Thymus (tissue), 11 donors: ENCODE measurements at regions not wholly inside any gene's neighbourhood (a gene's known extent, or its start where the extent isn't known, plus 50 kb on each side); places are given as distances from the start of the nearest gene placed in this dataset.
"Not testable (repeated sequence)": the region's sequence is repeated elsewhere in the genome, so short reads cannot be mapped to it uniquely, and the experiment has no call there.

Experiments used
- DNase-seq, 9 donors: peaks; one replicate each; pipeline ENCODE4 v3.0.0-alpha.2; 2013; ENCODE audit warnings: low spot score in 9 of 9, low read depth in 6 of 9, missing footprints in 1 of 9
- H3K27ac ChIP-seq, 2 donors: one replicate each; pipeline ENCODE4 v1.5.1; 2013; ENCODE audit warnings: control low read depth in 1 of 2, low read depth in 1 of 2, low read length in 1 of 2, mild to moderate bottlenecking in 1 of 2, moderate library complexity in 1 of 2
- H3K27me3 ChIP-seq, 2 donors: one replicate each; pipeline ENCODE4 v1.5.1; 2013; ENCODE audit warnings: low read length in 1 of 2; ENCODE audit not compliant: control insufficient read depth in 2 of 2, insufficient read depth in 1 of 2
- H3K36me3 ChIP-seq, 2 donors: one replicate each; pipeline ENCODE4 v1.5.1; 2013; ENCODE audit warnings: low read length in 1 of 2, mild to moderate bottlenecking in 1 of 2, moderate library complexity in 1 of 2; ENCODE audit not compliant: control insufficient read depth in 2 of 2, insufficient read depth in 2 of 2
- H3K4me1 ChIP-seq, 2 donors: one replicate each; pipeline ENCODE4 v1.5.1; 2013; ENCODE audit warnings: low read length in 2 of 2; ENCODE audit not compliant: control insufficient read depth in 2 of 2, insufficient read depth in 2 of 2
- H3K4me3 ChIP-seq, 2 donors: one replicate each; pipeline ENCODE4 v1.5.1; 2013; ENCODE audit warnings: low read length in 2 of 2, control low read depth in 1 of 2, mild to moderate bottlenecking in 1 of 2
- H3K9me3 ChIP-seq, 2 donors: one replicate each; pipeline ENCODE4 v1.5.1; 2013; ENCODE audit warnings: low read length in 1 of 2, mild to moderate bottlenecking in 1 of 2; ENCODE audit not compliant: control insufficient read depth in 2 of 2, insufficient read depth in 1 of 2
- WGBS: extraction: QIAGEN DNeasy Blood & Tissue Kit; methylation state at CpG from one replicate; pipeline ENCODE4 v1.1.7; 2013; 5-methylcytosine and 5-hydroxymethylcytosine counted together
- donor health status: healthy.

DNA sequence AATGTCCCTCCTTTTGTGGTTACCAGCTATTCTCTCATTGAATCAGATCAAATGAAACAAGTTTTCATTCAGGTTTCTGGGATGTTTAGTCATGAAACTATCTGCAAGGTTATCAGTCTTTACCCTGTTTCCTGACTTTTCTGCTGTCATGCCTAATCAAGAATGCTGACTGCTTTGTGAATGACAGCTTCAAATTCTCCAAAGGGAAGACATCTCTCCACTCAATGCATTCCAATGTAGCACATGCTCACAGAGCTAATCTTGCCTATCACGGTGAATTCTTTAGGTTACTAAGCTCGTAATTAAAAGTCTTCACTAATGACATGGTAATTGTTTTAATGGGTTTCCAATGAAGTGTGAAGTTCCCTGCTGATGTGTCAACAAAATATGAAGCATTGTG lies 1068.5 kb downstream of the PCDH7 start:
- H3K9me3 ChIP-seq: no peaks in the 10 kb centered on the region
- no peaks in the 10 kb centered on the region for H3K4me1 ChIP-seq
- H3K4me3 ChIP-seq: no peak overlapping the region
- DNase-seq: no peak
- H3K36me3 ChIP-seq: no peaks in the 10 kb centered on the region
- 90% methylated on average over 2 of the region's 2 CpGs for WGBS
- no peak overlapping the region for H3K27ac ChIP-seq
- no peaks in the 10 kb centered on the region for H3K27me3 ChIP-seq

DNA sequence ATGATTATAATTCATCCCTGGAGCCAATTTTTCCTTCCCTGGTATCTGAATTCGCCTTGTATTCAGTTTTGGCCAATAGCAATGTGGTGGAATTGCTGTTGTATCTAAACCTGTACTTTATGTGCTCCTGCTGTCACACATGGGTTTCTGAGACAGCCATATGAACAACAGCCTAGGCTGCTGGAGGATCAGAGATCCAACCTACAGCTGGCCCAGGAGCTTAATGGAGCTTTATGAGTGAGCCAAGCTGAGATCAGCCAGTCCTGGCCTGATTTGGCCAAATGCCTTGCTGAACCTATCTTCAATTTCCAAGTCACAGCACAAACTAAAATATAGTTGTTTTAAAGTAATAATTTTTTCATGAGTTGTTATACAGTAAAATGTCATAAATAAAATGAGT lies 1071.5 kb downstream of the PCDH7 start:
- no peaks in the 10 kb centered on the region for H3K9me3 ChIP-seq
- no peaks in the 10 kb centered on the region for H3K27me3 ChIP-seq
- DNase-seq: no peak
- H3K36me3 ChIP-seq: no peaks in the 10 kb centered on the region
- H3K4me1 ChIP-seq: no peaks in the 10 kb centered on the region
- no peak overlapping the region for H3K4me3 ChIP-seq
- no peak overlapping the region for H3K27ac ChIP-seq
- WGBS: 67% methylated on average over 1 of the region's 1 CpG

DNA sequence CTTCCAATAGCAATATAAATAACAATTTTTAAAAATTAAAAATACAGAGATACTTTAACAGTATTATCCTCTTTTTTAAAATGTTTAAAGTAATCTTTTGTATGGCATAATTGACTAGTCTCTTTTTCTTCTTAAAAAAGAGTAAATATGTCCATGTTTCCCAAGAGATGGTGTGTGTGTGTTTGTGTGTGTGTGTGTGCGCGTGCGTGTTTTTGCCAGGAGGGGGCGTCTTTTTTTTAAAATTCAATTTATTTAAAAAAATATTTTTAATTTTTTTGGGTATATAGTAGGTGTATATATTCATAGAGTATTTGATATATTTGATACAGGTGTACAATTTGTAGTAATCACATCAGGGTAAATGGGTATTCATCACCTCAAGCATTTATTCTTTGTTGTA lies 1073.7 kb downstream of the PCDH7 start:
- H3K4me1 ChIP-seq: no peaks in the 10 kb centered on the region
- H3K36me3 ChIP-seq: no peaks in the 10 kb centered on the region
- H3K9me3 ChIP-seq: no peaks in the 10 kb centered on the region
- WGBS: 78% methylated on average over 4 of the region's 4 CpGs
- H3K4me3 ChIP-seq: no peak overlapping the region
- no peaks in the 10 kb centered on the region for H3K27me3 ChIP-seq
- no peak for DNase-seq
- no peak overlapping the region for H3K27ac ChIP-seq

DNA sequence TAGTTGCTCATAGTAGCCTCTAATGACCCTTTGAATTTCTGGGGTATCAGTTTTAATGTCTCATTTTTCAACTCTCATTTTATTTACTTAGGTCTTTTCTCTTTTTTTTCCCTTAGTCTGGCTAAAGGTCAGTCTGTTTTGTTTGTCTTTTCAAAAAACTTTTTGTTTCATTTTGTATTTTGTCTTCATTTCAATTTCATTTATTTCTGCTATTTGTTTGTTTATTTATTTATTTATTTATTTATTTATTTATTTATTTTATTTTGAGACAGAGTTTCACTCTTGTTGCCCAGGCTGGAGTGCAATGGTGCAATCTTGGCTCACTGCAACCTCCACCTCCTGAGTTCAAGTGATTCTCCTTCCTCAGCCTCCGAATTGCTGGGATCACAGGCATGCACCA lies 1076.9 kb downstream of the PCDH7 start:
- DNase-seq, H3K27ac ChIP-seq, H3K27me3 ChIP-seq, H3K9me3 ChIP-seq, H3K36me3 ChIP-seq, H3K4me3 ChIP-seq, H3K4me1 ChIP-seq: not testable (repeated sequence)
- 94% methylated on average over 1 of the region's 1 CpG for WGBS

DNA sequence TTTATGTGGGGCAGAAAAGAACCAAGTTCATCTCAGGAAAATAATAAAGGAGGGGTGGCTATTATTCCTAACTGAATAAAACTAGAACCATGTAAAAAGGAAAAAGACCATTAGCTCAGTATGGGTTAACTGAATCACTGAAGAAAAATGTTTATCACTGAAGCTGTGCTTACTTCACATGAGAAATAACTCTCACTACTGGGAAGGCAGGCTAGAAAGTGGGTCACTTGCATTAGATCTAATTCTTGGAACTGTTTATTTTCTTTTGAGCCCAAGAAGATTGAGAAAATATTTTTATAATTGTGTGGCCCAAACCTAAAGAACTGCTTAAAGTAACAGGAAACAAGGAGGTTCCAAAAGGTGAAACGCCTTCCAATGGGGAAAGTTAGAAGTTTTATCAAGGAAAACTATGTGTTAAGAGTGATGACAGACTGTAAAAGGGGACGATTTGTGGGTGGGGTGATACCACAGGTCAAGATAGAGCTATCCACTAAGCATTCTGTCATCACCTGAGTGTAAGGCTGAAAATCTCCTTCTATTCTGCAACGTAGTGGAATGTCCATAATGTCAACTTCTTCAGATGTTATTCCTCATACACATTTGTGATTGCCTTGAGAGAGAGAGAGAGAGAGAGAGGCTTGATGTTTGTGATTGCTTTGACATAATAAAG lies 1083.5 kb downstream of the PCDH7 start:
- Histone ChIP-seq H3K9me3 (peaks cover 0 to 3% of the 10 kb centered on the region in 2 donors), H3K36me3 (no peaks in the 10 kb centered on the region), H3K4me3 (no peak overlapping the region), H3K4me1 (no peaks in the 10 kb centered on the region), H3K27ac (no peak overlapping the region), H3K27me3 (no peaks in the 10 kb centered on the region)
- no peak for DNase-seq
- WGBS: 74% methylated on average over 3 of the region's 3 CpGs

DNA sequence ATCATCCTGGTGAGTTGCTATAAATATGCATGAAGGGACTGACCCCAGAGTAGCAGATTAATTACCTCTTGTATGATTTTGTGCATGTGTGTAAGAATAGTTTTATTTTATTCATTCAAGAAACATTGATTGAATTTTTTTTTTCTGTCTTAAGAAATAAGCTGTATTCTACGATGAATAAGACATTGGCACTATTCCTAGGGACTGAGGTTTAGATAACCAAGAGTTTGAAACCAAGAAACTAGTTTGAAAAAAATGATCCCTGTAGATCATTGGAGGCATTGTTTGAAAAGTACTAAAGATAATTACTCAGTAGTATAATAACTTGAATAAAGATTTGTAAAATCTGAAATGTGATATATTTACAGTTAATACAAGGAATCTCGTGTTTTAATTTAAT lies 1086.9 kb downstream of the PCDH7 start:
- no peak overlapping the region for H3K27ac ChIP-seq
- no peaks in the 10 kb centered on the region for H3K27me3 ChIP-seq
- H3K4me1 ChIP-seq: no peaks in the 10 kb centered on the region
- no peak overlapping the region for H3K4me3 ChIP-seq
- no peak for DNase-seq
- WGBS: 83% methylated on average over 2 of the region's 2 CpGs
- H3K36me3 ChIP-seq: no peaks in the 10 kb centered on the region
- peaks cover 0 to 3% of the 10 kb centered on the region in 2 donors for H3K9me3 ChIP-seq

DNA sequence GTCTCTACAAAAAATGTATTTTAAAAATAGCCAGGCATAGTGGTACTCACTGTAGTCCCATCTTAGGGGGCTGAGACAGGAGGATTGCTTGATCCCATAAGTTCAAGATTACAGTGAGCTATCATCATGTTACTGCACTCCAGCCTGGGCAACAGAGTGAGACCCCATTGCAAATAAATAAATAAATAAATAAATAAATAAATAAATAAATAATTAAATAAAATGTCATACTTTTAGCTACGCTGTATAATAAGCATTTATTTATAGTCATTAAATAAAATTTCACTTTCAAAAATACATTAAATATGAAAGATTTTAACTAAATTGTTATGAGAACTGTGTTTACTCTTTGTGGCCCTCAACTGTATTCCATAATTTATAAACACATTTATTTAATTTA lies 1124.2 kb downstream of the PCDH7 start:
- no peak overlapping the region for H3K27ac ChIP-seq
- H3K4me3 ChIP-seq: no peak overlapping the region
- peaks cover 0 to 8% of the 10 kb centered on the region in 2 donors for H3K9me3 ChIP-seq
- no peaks in the 10 kb centered on the region for H3K4me1 ChIP-seq
- H3K36me3 ChIP-seq: no peaks in the 10 kb centered on the region
- WGBS: 95% methylated on average over 1 of the region's 1 CpG
- H3K27me3 ChIP-seq: no peaks in the 10 kb centered on the region
- no peak for DNase-seq

DNA sequence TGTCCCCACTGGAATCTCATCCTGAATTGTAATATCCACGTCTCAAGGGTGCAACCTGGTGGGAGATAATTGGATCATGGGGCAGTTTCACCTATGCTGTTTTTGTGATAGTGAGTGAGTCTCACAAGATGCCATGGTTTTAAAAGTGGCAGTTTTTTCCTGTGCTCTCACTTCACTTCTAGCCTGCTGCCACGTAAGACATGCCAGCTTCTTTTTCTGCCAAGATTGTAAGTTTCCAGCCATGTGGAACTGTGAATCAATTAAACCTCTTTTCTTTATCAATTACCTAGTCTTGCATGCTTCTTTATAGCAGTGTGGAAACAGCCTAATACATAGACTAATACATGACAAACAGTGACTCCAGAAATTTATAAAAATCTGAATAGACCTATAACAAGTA lies 1131.8 kb downstream of the PCDH7 start:
- no peak overlapping the region for H3K4me3 ChIP-seq
- H3K9me3 ChIP-seq: peaks cover 0 to 7% of the 10 kb centered on the region in 2 donors
- H3K4me1 ChIP-seq: no peaks in the 10 kb centered on the region
- WGBS: 85% methylated on average over 2 of the region's 2 CpGs
- no peaks in the 10 kb centered on the region for H3K27me3 ChIP-seq
- DNase-seq: no peak
- no peak overlapping the region for H3K27ac ChIP-seq
- no peaks in the 10 kb centered on the region for H3K36me3 ChIP-seq

DNA sequence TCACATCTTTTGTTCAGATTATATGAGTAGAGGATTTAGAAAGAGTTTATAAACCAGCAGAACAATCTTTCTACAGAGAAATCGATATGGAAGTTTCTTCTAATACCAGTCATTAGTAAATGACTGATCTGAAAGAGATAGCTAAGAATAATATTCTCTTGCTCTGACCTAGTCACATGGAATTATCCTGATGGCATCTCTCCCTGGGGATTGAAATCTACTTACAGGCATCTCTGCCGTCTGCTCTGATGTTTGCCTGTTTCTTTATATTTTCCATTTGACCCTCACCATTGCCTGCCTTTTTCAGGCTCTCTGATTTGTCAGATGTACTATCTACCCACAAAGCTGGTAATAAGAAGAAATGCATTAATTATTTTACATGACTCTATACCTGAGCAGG lies 1157.3 kb downstream of the PCDH7 start:
- Histone ChIP-seq H3K4me3 (no peak overlapping the region), H3K36me3 (no peaks in the 10 kb centered on the region), H3K27ac (no peak overlapping the region), H3K27me3 (no peaks in the 10 kb centered on the region), H3K9me3 (no peaks in the 10 kb centered on the region), H3K4me1 (no peaks in the 10 kb centered on the region)
- DNase-seq: no peak
- WGBS: 94% methylated on average over 2 of the region's 2 CpGs

DNA sequence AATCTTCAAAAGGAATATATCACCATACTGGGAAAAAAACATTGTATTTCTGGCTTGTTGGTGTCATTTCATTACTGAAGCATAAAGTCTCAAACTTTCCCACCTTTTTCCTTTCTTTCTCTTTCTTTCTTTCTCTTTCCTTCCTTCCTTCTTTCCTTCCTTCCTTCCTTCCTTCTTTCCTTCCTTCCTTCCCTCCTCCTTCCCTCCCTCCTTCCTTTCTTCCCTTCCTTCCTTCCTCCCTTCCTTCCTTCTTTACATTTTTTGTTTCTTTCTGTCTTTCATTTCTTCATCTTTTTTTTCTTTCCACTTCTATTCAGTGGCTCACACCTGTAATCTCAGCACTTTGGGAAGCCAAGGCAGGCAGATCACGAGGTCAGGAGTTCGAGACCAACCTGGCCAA lies 1160.7 kb downstream of the PCDH7 start:
- not testable (repeated sequence) for H3K36me3 ChIP-seq, DNase-seq, H3K4me1 ChIP-seq, H3K9me3 ChIP-seq, H3K27ac ChIP-seq, H3K27me3 ChIP-seq, H3K4me3 ChIP-seq
- WGBS: 87% methylated on average over 2 of the region's 2 CpGs
